HG03521 (cell line): ENCODE measurements at regions not wholly inside any gene's neighbourhood (a gene's known extent, or its start where the extent isn't known, plus 50 kb on each side); places are given as distances from the start of the nearest gene placed in this dataset.
A peak's percentile ranks its signal among the peaks of the same experiment; 100 is the strongest.

Experiments
- ATAC-seq: cut with Tn5 transposase; IDR thresholded peaks from one replicate; pipeline ENCODE4 v1.9.1; 2021; ENCODE audit warnings: mild to moderate bottlenecking, moderate library complexity; ENCODE audit not compliant: unreplicated experiment

DNA sequence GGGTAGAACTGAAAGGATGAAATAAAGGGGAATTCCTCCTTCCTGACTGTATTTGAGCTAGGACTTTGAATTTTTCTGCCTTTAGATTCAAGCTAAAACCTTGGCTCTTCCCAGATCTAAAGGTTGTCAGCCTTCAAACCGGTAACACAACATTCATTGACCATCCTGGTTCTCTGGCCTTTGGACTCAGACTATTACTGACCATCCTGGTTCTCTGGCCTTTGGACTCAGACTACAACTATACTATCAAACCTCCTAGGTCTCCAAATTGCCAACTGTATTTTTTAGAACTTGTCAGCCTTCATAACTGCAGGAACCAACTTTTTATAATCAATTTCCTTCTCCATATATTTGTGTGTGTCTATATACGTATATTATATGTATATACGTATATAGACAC, 140.6 kb upstream of the RBMY1B start:
- no peak for ATAC-seq

DNA sequence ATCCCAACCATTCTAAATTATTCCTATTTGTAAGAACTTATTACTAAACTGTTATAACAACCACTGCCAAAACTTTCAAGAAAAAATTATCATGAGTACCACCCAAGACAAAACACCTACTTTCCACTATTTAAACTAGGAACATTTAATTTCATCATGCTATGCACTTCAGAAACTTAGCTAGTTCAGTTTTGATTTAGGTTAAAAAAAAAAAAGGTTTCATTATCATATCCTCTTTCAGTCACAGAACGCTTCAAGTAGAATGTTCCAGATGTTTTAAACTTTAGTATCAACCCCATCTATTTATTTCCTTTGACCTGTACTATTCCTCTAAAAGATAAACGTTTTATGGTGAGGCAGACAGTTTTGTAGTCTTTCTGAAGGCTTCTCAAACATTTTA, 117.0 kb upstream of the RBMY1B start:
- ATAC-seq = peak; percentile 53

DNA sequence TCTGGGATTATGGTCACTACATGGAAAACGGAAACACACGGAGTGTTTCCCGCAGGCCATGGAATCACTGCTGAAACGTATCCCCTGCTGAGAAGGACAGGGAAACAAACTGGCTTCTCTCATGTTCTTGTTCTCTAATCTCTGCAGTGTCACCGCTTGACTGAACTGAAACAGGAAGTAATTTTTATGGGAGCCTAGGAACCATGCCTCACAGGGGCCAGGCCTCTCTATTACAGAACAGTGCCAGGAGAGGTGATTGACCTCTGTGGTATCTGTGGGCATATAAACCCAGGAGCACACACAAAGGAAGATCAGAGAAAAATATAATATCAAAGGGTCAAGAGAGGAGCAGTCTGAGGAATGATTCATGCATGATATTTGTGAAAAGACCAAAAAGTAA, 88.9 kb upstream of the RBMY1B start:
- no peak for ATAC-seq

DNA sequence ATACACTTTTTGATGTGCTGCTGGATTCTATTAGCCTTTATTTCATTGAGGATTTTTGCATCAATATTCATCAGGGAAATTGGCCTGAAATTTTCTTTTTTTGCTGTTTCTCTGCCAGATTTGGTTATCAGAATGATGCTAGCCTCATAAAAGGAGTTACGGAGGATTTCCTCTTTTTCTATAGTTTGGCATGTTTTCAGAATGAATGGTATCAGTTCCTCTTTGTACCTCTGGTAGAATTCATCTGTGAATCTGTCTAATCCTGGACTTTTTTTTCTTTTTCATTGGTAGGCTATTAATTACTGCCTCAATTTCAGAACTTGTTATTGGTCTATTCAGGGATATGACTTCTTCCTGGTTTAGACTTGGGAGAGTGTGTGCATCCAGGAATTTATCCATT, 70.6 kb upstream of the RBMY1B start:
- no peak for ATAC-seq

DNA sequence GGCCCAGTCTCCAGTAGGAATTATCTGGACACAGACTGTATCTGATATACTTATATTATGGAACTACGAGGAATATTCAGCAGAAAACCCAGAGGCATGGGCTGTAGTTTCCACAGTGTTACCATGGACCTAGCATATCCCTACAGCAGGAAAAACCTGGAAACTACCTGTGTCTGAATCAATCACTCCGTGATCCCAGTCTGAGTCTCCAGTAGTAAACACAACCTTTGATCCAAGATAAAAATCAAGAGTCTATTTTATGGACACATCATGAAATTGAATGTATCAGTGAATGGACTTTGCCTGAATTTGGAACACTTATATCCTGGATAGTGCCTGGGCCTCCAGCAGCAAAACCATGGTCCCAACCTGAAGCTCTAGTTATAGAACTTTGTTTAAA, 57.5 kb upstream of the RBMY1B start:
- no peak for ATAC-seq

DNA sequence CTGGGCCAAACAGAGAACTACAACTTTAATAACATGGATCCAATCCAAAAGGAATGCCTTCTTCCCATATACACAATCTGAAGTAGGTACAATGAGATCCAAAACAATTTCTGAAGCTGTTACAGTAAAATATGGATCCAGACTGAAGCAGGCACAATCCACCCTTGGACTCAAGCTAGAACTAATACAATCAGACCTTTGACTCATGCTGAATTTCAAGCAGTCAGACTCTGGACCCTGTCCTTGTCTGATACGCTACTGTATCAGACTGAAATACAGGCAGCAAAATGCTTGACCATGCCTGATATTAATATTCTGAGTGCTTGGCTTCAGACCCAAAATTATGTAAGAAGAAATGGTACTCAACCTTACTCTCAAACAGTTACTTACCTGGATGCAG, 57.0 kb upstream of the RBMY1B start:
- ATAC-seq = no peak

DNA sequence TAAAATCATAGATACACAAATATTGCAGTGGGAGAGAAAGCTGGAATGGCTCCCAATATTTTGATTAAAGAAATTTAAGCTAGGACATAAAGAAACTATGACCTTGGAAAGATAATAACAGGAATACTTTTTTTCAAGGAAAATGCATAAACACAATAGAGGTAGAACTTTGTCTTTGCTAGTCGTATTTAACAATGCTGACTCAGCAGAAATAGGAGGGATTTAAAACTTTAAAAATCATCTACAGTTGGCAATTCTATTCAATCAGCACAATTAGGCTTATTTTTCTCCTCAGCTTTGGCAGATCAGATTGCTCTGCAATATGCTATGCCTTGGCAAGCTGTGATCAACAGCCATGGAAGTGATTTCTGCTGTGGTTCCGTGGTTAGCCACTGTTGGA, 51.5 kb upstream of the RBMY1B start:
- no peak for ATAC-seq
